ENCODE measurements at regions not wholly inside any gene's neighbourhood (a gene's known extent, or its start where the extent isn't known, plus 50 kb on each side); places are given as distances from the start of the nearest gene placed in this dataset.

DNA sequence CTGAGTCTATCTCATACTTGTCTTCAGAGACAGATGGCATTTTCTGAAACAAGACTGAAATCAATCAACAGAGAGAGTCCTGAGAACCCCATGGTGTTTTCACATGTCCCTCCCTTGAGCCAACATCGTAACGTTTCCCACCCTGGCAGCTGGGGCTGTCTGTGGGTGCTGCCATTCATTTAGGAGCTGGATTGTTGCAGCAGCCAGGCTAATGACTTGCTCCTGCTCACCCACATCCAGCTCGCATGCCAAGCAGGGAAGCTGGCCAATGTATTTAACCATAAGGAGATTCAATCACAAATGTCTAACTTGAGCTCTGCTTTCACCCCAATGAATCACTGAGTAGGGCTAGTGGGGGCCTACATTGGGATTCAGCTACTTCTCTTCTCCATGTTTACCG is 146.1 kb downstream of the ADRA2A start:
- Histone ChIP-seq H3K36me3 (no peaks in the 10 kb centered on the region), H3K9me3 (ENCODE audit: low read depth) (no peaks in the 10 kb centered on the region), H3K4me1 (ENCODE audit: low read depth) (no peaks in the 10 kb centered on the region), H3K27me3 (no peaks in the 10 kb centered on the region), H3K27ac (no peak overlapping the region), H3K4me3 (no peak overlapping the region)
- DNase-seq (ENCODE audit: low read depth in 1 of 2, low spot score in 1 of 2) = no peak
- TF ChIP-seq, protein P1, sequence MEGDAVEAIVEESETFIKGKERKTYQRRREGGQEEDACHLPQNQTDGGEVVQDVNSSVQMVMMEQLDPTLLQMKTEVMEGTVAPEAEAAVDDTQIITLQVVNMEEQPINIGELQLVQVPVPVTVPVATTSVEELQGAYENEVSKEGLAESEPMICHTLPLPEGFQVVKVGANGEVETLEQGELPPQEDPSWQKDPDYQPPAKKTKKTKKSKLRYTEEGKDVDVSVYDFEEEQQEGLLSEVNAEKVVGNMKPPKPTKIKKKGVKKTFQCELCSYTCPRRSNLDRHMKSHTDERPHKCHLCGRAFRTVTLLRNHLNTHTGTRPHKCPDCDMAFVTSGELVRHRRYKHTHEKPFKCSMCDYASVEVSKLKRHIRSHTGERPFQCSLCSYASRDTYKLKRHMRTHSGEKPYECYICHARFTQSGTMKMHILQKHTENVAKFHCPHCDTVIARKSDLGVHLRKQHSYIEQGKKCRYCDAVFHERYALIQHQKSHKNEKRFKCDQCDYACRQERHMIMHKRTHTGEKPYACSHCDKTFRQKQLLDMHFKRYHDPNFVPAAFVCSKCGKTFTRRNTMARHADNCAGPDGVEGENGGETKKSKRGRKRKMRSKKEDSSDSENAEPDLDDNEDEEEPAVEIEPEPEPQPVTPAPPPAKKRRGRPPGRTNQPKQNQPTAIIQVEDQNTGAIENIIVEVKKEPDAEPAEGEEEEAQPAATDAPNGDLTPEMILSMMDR (IDR thresholded peaks at IDR 0.05; ENCODE audit: low read depth, low read length) = no peak

DNA sequence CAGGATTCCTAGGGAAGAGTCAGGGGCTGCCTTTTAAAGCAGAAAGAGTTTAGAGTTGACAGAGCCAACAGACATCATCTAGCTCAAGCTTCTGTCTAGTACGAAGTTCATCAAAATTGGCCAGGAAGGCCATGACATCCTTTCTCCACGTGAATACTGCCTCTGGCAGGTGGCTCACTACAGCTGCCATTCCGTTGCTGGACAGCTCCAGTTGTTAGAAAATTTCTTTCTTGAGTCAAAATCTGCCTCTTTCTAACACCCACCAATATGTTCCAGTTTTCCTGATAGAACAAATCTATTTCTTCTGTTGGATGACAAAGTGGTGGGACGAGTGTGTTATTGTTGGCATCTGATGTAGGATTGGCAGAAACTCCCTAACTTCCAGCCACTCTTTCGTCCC is 154.9 kb downstream of the ADRA2A start:
- H3K36me3 ChIP-seq = no peaks in the 10 kb centered on the region
- peak in 1 of 2 donors; percentile 4 for DNase-seq (ENCODE audit: low read depth in 1 of 2, low spot score in 1 of 2)
- no peaks in the 10 kb centered on the region for H3K9me3 ChIP-seq (ENCODE audit: low read depth)
- no peaks in the 10 kb centered on the region for H3K4me1 ChIP-seq (ENCODE audit: low read depth)
- TF ChIP-seq, protein P1 (IDR thresholded peaks at IDR 0.05; ENCODE audit: low read depth, low read length) = no peak
- no peaks in the 10 kb centered on the region for H3K27me3 ChIP-seq
- no peak overlapping the region for H3K4me3 ChIP-seq
- no peak overlapping the region for H3K27ac ChIP-seq

DNA sequence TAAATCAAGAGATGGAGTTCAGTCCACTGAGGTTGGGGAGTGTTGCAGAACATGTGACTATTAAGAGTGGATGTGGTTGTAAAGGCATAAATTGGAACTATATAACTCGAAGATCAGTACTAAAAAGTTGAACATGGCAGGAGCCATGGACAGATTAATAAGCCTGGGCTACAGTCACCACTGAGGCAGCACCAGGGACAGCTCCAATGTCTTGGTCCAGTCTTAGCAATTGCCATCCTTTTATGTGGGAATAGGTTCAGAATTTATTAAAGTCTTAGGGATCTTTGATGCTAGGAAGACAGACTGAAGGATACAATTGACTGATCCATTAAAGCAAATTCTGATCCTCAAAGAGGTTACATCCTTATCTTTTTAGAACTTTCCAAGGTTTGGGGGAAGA is 156.6 kb downstream of the ADRA2A start:
- H3K4me3 ChIP-seq = no peak overlapping the region
- no peaks in the 10 kb centered on the region for H3K27me3 ChIP-seq
- H3K36me3 ChIP-seq = no peaks in the 10 kb centered on the region
- no peak overlapping the region for H3K27ac ChIP-seq
- TF ChIP-seq, protein P1 (IDR thresholded peaks at IDR 0.05; ENCODE audit: low read depth, low read length) = no peak
- H3K9me3 ChIP-seq (ENCODE audit: low read depth) = no peaks in the 10 kb centered on the region
- DNase-seq (ENCODE audit: low read depth in 1 of 2, low spot score in 1 of 2) = peak in 1 of 2 donors; percentile 59
- H3K4me1 ChIP-seq (ENCODE audit: low read depth) = no peaks in the 10 kb centered on the region

DNA sequence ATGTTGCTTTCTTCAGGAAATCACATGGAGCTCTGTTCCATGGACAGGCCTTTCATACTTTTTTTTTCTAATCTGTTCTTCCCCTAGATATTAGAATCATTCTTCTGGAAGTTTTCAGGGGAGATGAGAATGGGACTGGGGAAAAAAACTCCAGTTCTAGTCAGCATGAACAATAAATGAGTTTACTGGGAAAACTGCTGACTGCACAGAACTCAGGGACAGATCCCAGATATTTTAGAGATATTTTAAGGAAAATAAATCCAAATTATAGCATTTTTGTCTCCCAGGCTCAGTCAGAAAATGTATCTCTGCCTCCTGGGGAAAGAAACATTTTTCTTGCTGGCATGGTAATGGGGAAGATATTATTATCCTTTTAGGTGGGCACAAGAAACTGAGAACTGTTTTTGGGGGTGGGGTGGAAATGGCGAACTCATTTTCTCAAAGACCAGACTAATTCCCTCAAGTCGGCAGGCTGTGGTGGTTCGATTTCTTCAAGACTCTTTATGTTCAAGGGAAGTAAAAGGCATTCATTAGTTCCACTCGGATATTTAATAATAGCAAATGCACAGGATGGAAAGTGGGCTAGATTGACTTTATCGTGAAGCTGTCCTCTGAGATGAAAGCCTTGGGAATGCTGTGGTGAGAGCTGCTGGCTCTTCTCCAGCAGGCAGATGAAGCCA is 157.5 kb downstream of the ADRA2A start:
- no peak overlapping the region for H3K4me3 ChIP-seq
- H3K36me3 ChIP-seq = no peaks in the 10 kb centered on the region
- H3K9me3 ChIP-seq (ENCODE audit: low read depth) = no peaks in the 10 kb centered on the region
- no peak overlapping the region for H3K27ac ChIP-seq
- no peaks in the 10 kb centered on the region for H3K27me3 ChIP-seq
- H3K4me1 ChIP-seq (ENCODE audit: low read depth) = no peaks in the 10 kb centered on the region
- no peak for DNase-seq (ENCODE audit: low read depth in 1 of 2, low spot score in 1 of 2)
- TF ChIP-seq, protein P1 (IDR thresholded peaks at IDR 0.05; ENCODE audit: low read depth, low read length) = no peak

DNA sequence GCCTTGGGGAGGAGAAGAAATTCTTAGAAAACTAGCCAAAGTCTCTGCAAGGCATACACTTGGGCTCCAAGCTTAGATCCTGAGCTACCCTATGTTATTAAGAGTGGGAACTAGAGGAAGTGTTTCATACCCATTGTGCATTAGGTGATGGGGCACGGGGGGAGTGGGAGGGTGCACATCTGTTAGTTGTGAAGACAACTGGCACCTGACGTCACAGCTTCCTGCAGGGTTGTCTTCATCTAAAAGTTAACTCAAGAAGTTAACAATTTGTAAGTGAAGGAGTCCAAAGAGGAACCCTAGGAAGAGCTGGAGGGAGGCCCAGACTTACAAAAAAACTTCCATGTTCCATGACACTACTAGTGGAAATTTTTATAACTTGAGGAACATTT is 158.1 kb downstream of the ADRA2A start:
- Histone ChIP-seq H3K36me3 (no peaks in the 10 kb centered on the region), H3K27ac (no peak overlapping the region), H3K4me3 (no peak overlapping the region), H3K27me3 (no peaks in the 10 kb centered on the region), H3K9me3 (ENCODE audit: low read depth) (no peaks in the 10 kb centered on the region), H3K4me1 (ENCODE audit: low read depth) (no peaks in the 10 kb centered on the region)
- no peak for DNase-seq (ENCODE audit: low read depth in 1 of 2, low spot score in 1 of 2)
- TF ChIP-seq, protein P1 (IDR thresholded peaks at IDR 0.05; ENCODE audit: low read depth, low read length) = no peak

All from cardiac muscle cell (in vitro differentiated cells and primary cell).